HCT116 (cell line): ENCODE measurements at regions not wholly inside any gene's neighbourhood (a gene's known extent, or its start where the extent isn't known, plus 50 kb on each side); places are given as distances from the start of the nearest gene placed in this dataset.

Experiments used
- ATAC-seq: fragments of 200-7000 bp; cut with Tn5 transposase; 2 replicates; pipeline ENCODE4 v1.9.1; 2020; ENCODE audit warnings: mild to moderate bottlenecking, moderate library complexity
- BruUV-seq: library from RNA; stranded (reverse); fragments of 400-500 nt; replicated peaks from 2 replicates; lab custom pipeline; 2021; lab: Mats Ljungman, UMichigan
- CTCF ChIA-PET: fragments of 300-600 bp; sonication (Branson Sonifier 250); formaldehyde crosslinking; loops from one replicate; lab custom pipeline; 2021; ENCODE audit warnings: antibody characterized with exemption; lab: Charles Lee
- POLR2A ChIA-PET: fragments of 300-600, 350-600 bp; sonication (Branson Sonifier 250); formaldehyde crosslinking; loops from one replicate; lab custom pipeline; 2021; ENCODE audit warnings: antibody characterized with exemption; lab: Charles Lee
- RAD21 ChIA-PET, 2 experiments: fragments of 300-600 bp; sonication (Branson Sonifier 250); formaldehyde crosslinking; loops; one replicate each; lab custom pipeline; 2023; ENCODE audit warnings: low total read pairs in 2 of 2; ENCODE audit not compliant: uncharacterized antibody in 2 of 2, unreplicated experiment in 2 of 2, low non-redundant PET in 1 of 2; lab: Charles Lee
- DNase-seq: peaks from one replicate; pipeline ENCODE4 v3.0.0-alpha.2; 2010; ENCODE audit warnings: low read depth, low spot score
- H2AFZ ChIP-seq: fragments of 200-600 bp; shearing (Covaris generic), sonication (generic); 2 replicates; pipeline ENCODE4 v1.6.1; 2017; ENCODE audit warnings: low read depth, mixed run types, mixed read lengths, antibody characterized with exemption, low read length; ENCODE audit not compliant: poor library complexity, severe bottlenecking
- H3K27ac ChIP-seq: 2 replicates; pipeline ENCODE4 v1.5.1; 2012; ENCODE audit warnings: low read depth, low read length
- H3K27me3 ChIP-seq: fragments of 200-600 bp; sonication (generic); 2 replicates; pipeline ENCODE4 v1.6.1; 2016; ENCODE audit warnings: mixed run types, low read length, mixed read lengths; ENCODE audit not compliant: insufficient read depth
- H3K36me3 ChIP-seq, 2 experiments: fragments of 200-500 bp in 1 of 2; fragments of 200-600 bp in 1 of 2; sonication (Bioruptor generic) in 1 of 2; sonication (generic) in 1 of 2; 2 replicates each; pipeline versions ENCODE4 v1.5.1 to v1.6.1; 2014 to 2016; ENCODE audit warnings: low read length in 2 of 2, inconsistent platforms in 1 of 2, mixed read lengths in 1 of 2, mixed run types in 1 of 2; ENCODE audit not compliant: insufficient read depth in 2 of 2, control insufficient read depth in 1 of 2
- H3K4me1 ChIP-seq, 2 experiments: fragments of 200-600 bp in 1 of 2; sonication (generic) in 1 of 2; 2 replicates each; pipeline versions ENCODE4 v1.5.1 to v1.6.1; 2012 to 2017; ENCODE audit warnings: low read length in 2 of 2, inconsistent platforms in 1 of 2, mild to moderate bottlenecking in 1 of 2, mixed read lengths in 1 of 2, mixed run types in 1 of 2, moderate library complexity in 1 of 2; ENCODE audit not compliant: insufficient read depth in 2 of 2, control insufficient read depth in 1 of 2
- H3K4me2 ChIP-seq: fragments of 200-600 bp; sonication (generic); 2 replicates; pipeline ENCODE4 v1.6.1; 2017; ENCODE audit warnings: mixed run types, low read length, mixed read lengths
- H3K4me3 ChIP-seq, 2 experiments: fragments of 200-600 bp in 1 of 2; sonication (generic) in 1 of 2; replicated peaks in 1 of 2; 2 replicates each; pipeline ENCODE4 v1.5.1; 2011 to 2016; ENCODE audit warnings: low read length in 2 of 2, control low read depth in 1 of 2, low read depth in 1 of 2, mild to moderate bottlenecking in 1 of 2, mixed read lengths in 1 of 2, mixed run types in 1 of 2
- H3K79me2 ChIP-seq: fragments of 200-600 bp; sonication (generic); 2 replicates; pipeline ENCODE4 v1.6.1; 2017; ENCODE audit warnings: mild to moderate bottlenecking, mixed run types, low read length, moderate library complexity, mixed read lengths; ENCODE audit not compliant: insufficient read depth
- H3K9ac ChIP-seq: fragments of 200-600 bp; sonication (generic); 2 replicates; pipeline ENCODE4 v1.6.1; 2016; ENCODE audit warnings: low read length, mixed read lengths
- H3K9me2 ChIP-seq: fragments of 200-600 bp; sonication (generic), shearing (Covaris generic); 2 replicates; pipeline ENCODE4 v1.6.1; 2017; ENCODE audit warnings: mixed run types, mild to moderate bottlenecking, moderate library complexity; ENCODE audit not compliant: insufficient read depth
- H3K9me3 ChIP-seq, 2 experiments: fragments of 200-500 bp in 1 of 2; fragments of 200-600 bp in 1 of 2; sonication (Bioruptor generic) in 1 of 2; sonication (generic) in 1 of 2; 2 replicates each; pipeline ENCODE4 v1.6.1; 2014 to 2017; ENCODE audit warnings: low read length in 2 of 2, mixed read lengths in 2 of 2, inconsistent platforms in 1 of 2, low read depth in 1 of 2, mild to moderate bottlenecking in 1 of 2, mixed run types in 1 of 2, moderate library complexity in 1 of 2; ENCODE audit not compliant: control insufficient read depth in 1 of 2, insufficient read depth in 1 of 2
- H4K20me1 ChIP-seq: fragments of 200-600 bp; sonication (generic), shearing (Covaris generic); 2 replicates; pipeline ENCODE4 v1.6.1; 2017; ENCODE audit warnings: mixed run types, mild to moderate bottlenecking, moderate library complexity; ENCODE audit not compliant: insufficient read depth
- ATF3 ChIP-seq: IDR thresholded peaks from 2 replicates; pipeline ENCODE4 v1.6.1; 2012
- CTCF ChIP-seq, 3 experiments: fragments of 200-600 bp in 1 of 3; sonication (generic) in 1 of 3; IDR thresholded peaks in 2 of 3; conservative IDR thresholded peaks in 1 of 3; 2 replicates each; pipeline ENCODE4 v1.5.1; 2012 to 2017; ENCODE audit warnings: low read depth in 2 of 3, low read length in 2 of 3, antibody characterized with exemption in 1 of 3, borderline replicate concordance in 1 of 3, control low read depth in 1 of 3, mild to moderate bottlenecking in 1 of 3, mixed read lengths in 1 of 3, mixed run types in 1 of 3, moderate library complexity in 1 of 3; ENCODE audit not compliant: insufficient read depth in 1 of 3
- EGR1 ChIP-seq: IDR thresholded peaks from 2 replicates; pipeline ENCODE4 v1.6.1; 2012; ENCODE audit warnings: low read depth
- ELF1 ChIP-seq: IDR thresholded peaks from 2 replicates; pipeline ENCODE4 v1.6.1; 2012; ENCODE audit warnings: low read depth, borderline replicate concordance
- JUND ChIP-seq: IDR thresholded peaks from 2 replicates; pipeline ENCODE4 v1.6.1; 2012
- POLR2AphosphoS5 ChIP-seq: IDR thresholded peaks from 2 replicates; pipeline ENCODE4 v1.6.1; 2011; ENCODE audit warnings: mild to moderate bottlenecking, low read depth, low read length, moderate library complexity
- RAD21 ChIP-seq: IDR thresholded peaks from 2 replicates; pipeline ENCODE4 v1.6.1; 2012; ENCODE audit warnings: low read depth, mild to moderate bottlenecking
- SP1 ChIP-seq: IDR thresholded peaks from 2 replicates; pipeline ENCODE4 v1.6.1; 2012; ENCODE audit warnings: low read depth
- SRF ChIP-seq: IDR thresholded peaks from 2 replicates; pipeline ENCODE4 v1.6.1; 2012; ENCODE audit warnings: low read depth
- YY1 ChIP-seq: IDR thresholded peaks from 2 replicates; pipeline ENCODE4 v1.6.1; 2011; ENCODE audit warnings: low read length, low read depth, moderate library complexity, mild to moderate bottlenecking; ENCODE audit not compliant: insufficient replicate concordance; ENCODE audit errors: extremely low read depth
- ZBTB33 ChIP-seq: IDR thresholded peaks from 2 replicates; pipeline ENCODE4 v1.6.1; 2011; ENCODE audit warnings: mild to moderate bottlenecking, low read length, moderate library complexity; ENCODE audit not compliant: insufficient replicate concordance; ENCODE audit errors: extremely low read depth
- ZFX ChIP-seq: fragments of 450-650 bp; IDR thresholded peaks from 2 replicates; pipeline ENCODE4 v1.6.1; 2017
- ZNF274 ChIP-seq: fragments of 200-500 bp; sonication (Bioruptor generic); IDR thresholded peaks from 2 replicates; pipeline ENCODE4 v1.6.1; 2014; ENCODE audit warnings: mild to moderate bottlenecking, low read depth, low read length, inconsistent platforms
- intact Hi-C: fragments of 100-400 bp; cut with micrococcal nuclease; formaldehyde crosslinking; loops from 2 replicates; pipeline ENCODE4 v1.10.0; 2022
- TF ChIP-seq, protein P1 (sequence below): IDR thresholded peaks from 2 replicates; pipeline ENCODE4 v1.6.1; 2012; ENCODE audit warnings: low read depth

DNA sequence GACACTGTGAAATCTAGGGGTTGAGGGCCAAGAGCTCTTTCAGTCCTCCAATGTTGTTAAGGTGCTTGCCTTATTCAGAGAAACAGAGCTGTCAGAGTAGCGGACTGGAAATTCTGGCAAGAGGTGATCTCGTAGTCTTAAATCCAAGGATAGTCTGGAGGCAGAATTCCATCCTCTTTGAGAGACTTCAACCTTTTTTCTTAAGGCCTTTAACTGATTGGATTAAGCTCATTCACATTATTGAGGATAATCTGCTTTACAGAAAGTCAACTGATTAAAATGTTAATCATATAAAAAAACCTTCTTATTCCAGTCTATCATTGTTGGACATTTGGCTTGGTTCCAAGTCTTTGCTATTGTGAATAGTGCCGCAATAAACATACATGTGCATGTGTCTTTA, 243.1 kb upstream of the COX7C start:
- ChIA-PET RAD21 (no interaction called here), POLR2A (no interaction called here), CTCF (no interaction called here)
- Histone ChIP-seq H3K4me2 (no peak overlapping the region), H4K20me1 (no peaks in the 10 kb centered on the region), H3K27me3 (no peaks in the 10 kb centered on the region), H3K9ac (no peak overlapping the region), H3K9me2 (no peaks in the 10 kb centered on the region), H3K36me3 (no peaks in the 10 kb centered on the region), H2AFZ (no peak overlapping the region), H3K4me1 (no peaks in the 10 kb centered on the region), H3K79me2 (no peaks in the 10 kb centered on the region), H3K27ac (no peak overlapping the region), H3K9me3 (no peaks in the 10 kb centered on the region), H3K4me3 (no peak overlapping the region)
- TF ChIP-seq ATF3 (no peak), RAD21 (no peak), SRF (no peak), JUND (no peak), ZNF274 (no peak), SP1 (no peak), ELF1 (no peak)
- ATAC-seq (no peak), DNase-seq (no peak)
- no TSS peak for BruUV-seq
- intact Hi-C loops: no loop called here

- H3K36me3 ChIP-seq: no peaks in the 10 kb centered on the region
- intact Hi-C loops: no loop called here
- POLR2A ChIA-PET: no interaction called here
These were observed 241.5 kb upstream of the COX7C start for GRCh38 chr5:86376214-86376613.

More at GRCh38 chr5:86376214-86376613, 241.5 kb upstream of the COX7C start:
- Histone ChIP-seq H4K20me1 (no peaks in the 10 kb centered on the region), H3K9me2 (no peaks in the 10 kb centered on the region), H3K4me1 (no peaks in the 10 kb centered on the region), H3K27ac (no peak overlapping the region), H3K9ac (no peak overlapping the region), H3K4me2 (no peak overlapping the region), H3K27me3 (no peaks in the 10 kb centered on the region), H3K79me2 (no peaks in the 10 kb centered on the region), H3K4me3 (no peak overlapping the region), H3K9me3 (no peaks in the 10 kb centered on the region), H2AFZ (no peak overlapping the region)
- ATAC-seq: no peak
- CTCF ChIA-PET: no interaction called here
- RAD21 ChIA-PET: no interaction called here
- DNase-seq: no peak
- no peak for TF ChIP-seq ZBTB33
- TF ChIP-seq, protein P1, sequence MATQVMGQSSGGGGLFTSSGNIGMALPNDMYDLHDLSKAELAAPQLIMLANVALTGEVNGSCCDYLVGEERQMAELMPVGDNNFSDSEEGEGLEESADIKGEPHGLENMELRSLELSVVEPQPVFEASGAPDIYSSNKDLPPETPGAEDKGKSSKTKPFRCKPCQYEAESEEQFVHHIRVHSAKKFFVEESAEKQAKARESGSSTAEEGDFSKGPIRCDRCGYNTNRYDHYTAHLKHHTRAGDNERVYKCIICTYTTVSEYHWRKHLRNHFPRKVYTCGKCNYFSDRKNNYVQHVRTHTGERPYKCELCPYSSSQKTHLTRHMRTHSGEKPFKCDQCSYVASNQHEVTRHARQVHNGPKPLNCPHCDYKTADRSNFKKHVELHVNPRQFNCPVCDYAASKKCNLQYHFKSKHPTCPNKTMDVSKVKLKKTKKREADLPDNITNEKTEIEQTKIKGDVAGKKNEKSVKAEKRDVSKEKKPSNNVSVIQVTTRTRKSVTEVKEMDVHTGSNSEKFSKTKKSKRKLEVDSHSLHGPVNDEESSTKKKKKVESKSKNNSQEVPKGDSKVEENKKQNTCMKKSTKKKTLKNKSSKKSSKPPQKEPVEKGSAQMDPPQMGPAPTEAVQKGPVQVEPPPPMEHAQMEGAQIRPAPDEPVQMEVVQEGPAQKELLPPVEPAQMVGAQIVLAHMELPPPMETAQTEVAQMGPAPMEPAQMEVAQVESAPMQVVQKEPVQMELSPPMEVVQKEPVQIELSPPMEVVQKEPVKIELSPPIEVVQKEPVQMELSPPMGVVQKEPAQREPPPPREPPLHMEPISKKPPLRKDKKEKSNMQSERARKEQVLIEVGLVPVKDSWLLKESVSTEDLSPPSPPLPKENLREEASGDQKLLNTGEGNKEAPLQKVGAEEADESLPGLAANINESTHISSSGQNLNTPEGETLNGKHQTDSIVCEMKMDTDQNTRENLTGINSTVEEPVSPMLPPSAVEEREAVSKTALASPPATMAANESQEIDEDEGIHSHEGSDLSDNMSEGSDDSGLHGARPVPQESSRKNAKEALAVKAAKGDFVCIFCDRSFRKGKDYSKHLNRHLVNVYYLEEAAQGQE: no peak
- no peak for TF ChIP-seq SRF
- TF ChIP-seq ZFX: no peak
- no peak for TF ChIP-seq YY1
- no peak for TF ChIP-seq CTCF (IDR thresholded peaks at IDR 0.05 in 2 of 3, conservative IDR thresholded peaks at IDR 0.05 in 1 of 3; ENCODE audit: borderline replicate concordance in 1 of 3, insufficient read depth in 1 of 3, low read depth in 2 of 3, low read length in 2 of 3)
- no peak for TF ChIP-seq POLR2AphosphoS5
- TF ChIP-seq EGR1: no peak
- no TSS peak for BruUV-seq
